ENCODE measurements at regions not wholly inside any gene's neighbourhood (a gene's known extent, or its start where the extent isn't known, plus 50 kb on each side); places are given as distances from the start of the nearest gene placed in this dataset.

DNA sequence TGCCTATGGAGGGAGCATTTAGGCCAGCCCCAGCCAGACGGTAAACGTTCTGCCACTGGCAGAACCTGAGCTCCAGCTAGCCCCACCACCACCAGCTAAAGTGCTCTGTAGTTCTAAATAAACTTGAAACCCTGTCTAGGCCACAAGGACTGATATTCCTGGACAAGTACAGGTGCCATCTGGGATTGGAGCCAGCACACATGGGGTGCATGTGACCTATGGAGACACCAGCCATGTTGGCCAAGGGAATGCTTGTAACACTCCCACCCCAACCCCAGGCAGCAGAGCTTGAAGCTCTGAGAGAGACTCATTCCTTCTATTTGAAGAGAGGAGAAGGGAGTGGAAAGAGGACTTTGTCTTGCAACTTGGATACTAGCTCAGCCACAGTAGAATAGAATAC lies 284.5 kb upstream of the DCBLD2 start:
- no peaks in the 10 kb centered on the region for H3F3A ChIP-seq (ENCODE audit: insufficient read depth)
- H3K79me2 ChIP-seq (ENCODE audit: insufficient read depth, low read length): no peaks in the 10 kb centered on the region
- no peaks in the 10 kb centered on the region for H4K20me1 ChIP-seq (ENCODE audit: low read depth, low read length)
- H3K27ac ChIP-seq (ENCODE audit: low read depth, low read length): no peak overlapping the region
- H3K4me3 ChIP-seq (ENCODE audit: insufficient read depth, low read length, poor library complexity, severe bottlenecking): no peak overlapping the region
- no peaks in the 10 kb centered on the region for H3K9me2 ChIP-seq (replicated peaks; ENCODE audit: insufficient read depth, low read length)
- H3K36me3 ChIP-seq (ENCODE audit: low read length): no peaks in the 10 kb centered on the region
- TF ChIP-seq EZH2phosphoT487 (conservative IDR thresholded peaks at IDR 0.05; ENCODE audit: low read length) (no peak), CTCF (IDR thresholded peaks at IDR 0.05; ENCODE audit: insufficient read depth, low read length, poor library complexity, severe bottlenecking) (no peak)
- H3K9ac ChIP-seq (ENCODE audit: low read length): no peak overlapping the region
- H3K4me2 ChIP-seq (ENCODE audit: low read depth, low read length, poor library complexity, severe bottlenecking): no peak overlapping the region
- H3K9me3 ChIP-seq (ENCODE audit: insufficient read depth, low read length): no peaks in the 10 kb centered on the region
- H2AFZ ChIP-seq (ENCODE audit: low read depth, low read length, severe bottlenecking): no peak overlapping the region
- no peaks in the 10 kb centered on the region for H3K27me3 ChIP-seq (ENCODE audit: low read length)

- H3K9ac ChIP-seq (ENCODE audit: low read length): no peak overlapping the region
- no peaks in the 10 kb centered on the region for H4K20me1 ChIP-seq (ENCODE audit: low read depth, low read length)
- no peaks in the 10 kb centered on the region for H3K9me3 ChIP-seq (ENCODE audit: insufficient read depth, low read length)
- H3F3A ChIP-seq (ENCODE audit: insufficient read depth): no peaks in the 10 kb centered on the region
- no peaks in the 10 kb centered on the region for H3K79me2 ChIP-seq (ENCODE audit: insufficient read depth, low read length)
- H3K4me3 ChIP-seq (ENCODE audit: insufficient read depth, low read length, poor library complexity, severe bottlenecking): no peak overlapping the region
- no peaks in the 10 kb centered on the region for H3K27me3 ChIP-seq (ENCODE audit: low read length)
- no peak overlapping the region for H2AFZ ChIP-seq (ENCODE audit: low read depth, low read length, severe bottlenecking)
- TF ChIP-seq CTCF (IDR thresholded peaks at IDR 0.05; ENCODE audit: insufficient read depth, low read length, poor library complexity, severe bottlenecking) (no peak), EZH2phosphoT487 (conservative IDR thresholded peaks at IDR 0.05; ENCODE audit: low read length) (no peak)
- H3K27ac ChIP-seq (ENCODE audit: low read depth, low read length): no peak overlapping the region
- no peaks in the 10 kb centered on the region for H3K9me2 ChIP-seq (replicated peaks; ENCODE audit: insufficient read depth, low read length)
- H3K36me3 ChIP-seq (ENCODE audit: low read length): no peaks in the 10 kb centered on the region
- H3K4me2 ChIP-seq (ENCODE audit: low read depth, low read length, poor library complexity, severe bottlenecking): no peak overlapping the region
Observed at GRCh38 chr3:99176169-99176964, 274.9 kb upstream of the DCBLD2 start.

DNA sequence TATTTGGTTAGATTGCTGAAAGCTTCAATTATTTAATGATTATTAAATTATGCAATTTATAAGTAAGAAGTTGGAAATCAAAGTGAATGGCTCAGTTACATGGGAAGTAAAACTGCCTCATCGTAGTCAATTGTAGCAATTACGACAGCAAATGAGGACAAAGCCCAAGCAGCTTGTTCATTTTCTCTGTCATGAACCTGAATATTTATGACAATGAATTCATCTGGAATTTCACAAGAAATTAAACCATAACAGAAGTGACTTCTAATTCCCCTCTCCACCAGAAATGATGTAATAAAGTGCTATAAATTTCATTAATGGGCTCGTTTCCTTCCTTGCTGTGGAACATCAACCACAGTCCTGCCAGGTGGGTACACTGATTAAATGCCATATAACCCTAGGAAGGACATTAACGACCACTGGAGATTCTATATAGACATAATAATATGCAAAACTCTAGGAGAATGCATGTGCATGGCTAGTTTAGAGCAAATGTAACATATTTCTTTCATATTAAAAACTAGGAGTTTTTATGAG lies 273.8 kb upstream of the DCBLD2 start:
- H2AFZ ChIP-seq (ENCODE audit: low read depth, low read length, severe bottlenecking): no peak overlapping the region
- H3F3A ChIP-seq (ENCODE audit: insufficient read depth): no peaks in the 10 kb centered on the region
- H3K4me3 ChIP-seq (ENCODE audit: insufficient read depth, low read length, poor library complexity, severe bottlenecking): no peak overlapping the region
- no peaks in the 10 kb centered on the region for H3K9me3 ChIP-seq (ENCODE audit: insufficient read depth, low read length)
- TF ChIP-seq CTCF (IDR thresholded peaks at IDR 0.05; ENCODE audit: insufficient read depth, low read length, poor library complexity, severe bottlenecking) (no peak), EZH2phosphoT487 (conservative IDR thresholded peaks at IDR 0.05; ENCODE audit: low read length) (no peak)
- no peak overlapping the region for H3K9ac ChIP-seq (ENCODE audit: low read length)
- H4K20me1 ChIP-seq (ENCODE audit: low read depth, low read length): no peaks in the 10 kb centered on the region
- H3K27me3 ChIP-seq (ENCODE audit: low read length): no peaks in the 10 kb centered on the region
- no peaks in the 10 kb centered on the region for H3K9me2 ChIP-seq (replicated peaks; ENCODE audit: insufficient read depth, low read length)
- no peak overlapping the region for H3K4me2 ChIP-seq (ENCODE audit: low read depth, low read length, poor library complexity, severe bottlenecking)
- no peak overlapping the region for H3K27ac ChIP-seq (ENCODE audit: low read depth, low read length)
- no peaks in the 10 kb centered on the region for H3K79me2 ChIP-seq (ENCODE audit: insufficient read depth, low read length)
- no peaks in the 10 kb centered on the region for H3K36me3 ChIP-seq (ENCODE audit: low read length)

Data from SU-DHL-6 (cell line).